AG20443 (cell line): ENCODE measurements at regions not wholly inside any gene's neighbourhood (a gene's known extent, or its start where the extent isn't known, plus 50 kb on each side); places are given as distances from the start of the nearest gene placed in this dataset.
"Not testable (repeated sequence)": the region's sequence is repeated elsewhere in the genome, so short reads cannot be mapped to it uniquely, and the experiment has no call there.

Experiments
- DNase-seq: peaks from one replicate; pipeline ENCODE4 v3.0.0; 2012; ENCODE audit warnings: low spot score, mixed read lengths

DNA sequence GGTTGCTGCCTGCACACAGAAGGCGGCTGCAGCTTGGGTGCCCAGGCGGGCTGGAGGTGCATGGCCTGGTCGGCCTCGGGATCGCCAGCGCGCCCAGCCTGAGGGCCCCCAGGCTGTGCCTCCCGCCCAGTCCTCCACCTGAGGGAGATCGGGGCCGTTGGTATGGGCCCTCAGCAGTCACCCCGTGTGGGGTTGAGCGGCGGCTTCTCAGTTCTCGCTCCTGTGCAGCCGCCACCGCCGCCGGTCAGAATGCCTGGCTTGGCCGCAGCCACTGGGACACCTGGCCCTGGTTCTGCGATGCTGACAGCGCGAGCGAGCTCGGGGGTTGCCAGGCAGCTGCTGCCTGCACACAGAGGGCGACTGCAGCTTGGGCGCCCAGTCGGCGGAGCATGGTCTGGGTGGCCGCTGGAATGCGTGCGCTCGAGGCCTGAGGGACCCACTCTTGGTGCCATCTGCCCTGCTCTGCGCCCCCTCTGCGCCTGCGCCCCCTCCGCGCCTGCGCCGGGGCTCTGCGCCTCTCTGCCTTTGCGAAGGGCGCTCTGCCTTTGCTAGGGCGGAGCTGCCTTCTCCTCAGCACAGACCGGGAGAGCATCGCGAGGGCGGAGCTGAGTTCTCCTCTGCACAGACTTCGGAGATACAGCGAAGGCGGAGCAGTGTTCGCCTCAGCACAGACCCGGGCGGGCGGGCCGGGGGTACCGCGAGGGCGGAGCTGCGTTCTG is 84.6 kb upstream of the ZNG1F start:
- peak; percentile 59 for DNase-seq

DNA sequence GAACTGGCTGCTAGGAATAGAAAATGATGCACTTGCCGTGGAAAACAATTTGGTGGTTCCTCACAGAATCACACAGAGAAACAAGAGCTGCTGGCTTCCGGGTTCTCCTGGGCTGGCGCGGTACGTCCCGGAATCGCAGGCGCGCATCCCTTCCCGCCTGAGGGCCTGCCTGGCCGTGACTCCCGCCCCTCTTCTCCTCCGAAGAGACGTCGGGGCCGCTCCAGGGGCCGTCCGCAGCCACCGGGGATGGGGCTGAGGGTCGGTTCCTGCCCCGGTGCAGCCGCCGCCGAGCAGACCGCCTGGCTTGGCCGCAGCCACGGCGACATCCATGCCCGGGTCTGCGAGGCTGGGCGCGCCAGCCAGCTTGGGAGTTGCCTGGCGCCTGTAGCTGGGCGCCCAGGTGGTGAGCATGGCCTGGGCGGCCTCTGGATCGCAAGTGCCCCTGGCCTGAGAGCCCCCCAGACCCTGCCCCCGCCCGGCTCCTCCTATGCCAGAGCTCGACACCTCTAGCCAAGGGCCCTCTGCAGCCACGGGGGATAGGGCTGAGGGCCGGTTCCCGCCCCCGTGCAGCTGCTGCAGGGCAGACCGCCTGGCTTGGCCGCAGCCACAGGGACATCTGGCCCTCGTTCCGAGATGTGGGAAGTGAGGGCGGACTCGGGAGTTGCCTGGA is 83.9 kb upstream of the ZNG1F start:
- DNase-seq, result not testable (repeated sequence)

DNA sequence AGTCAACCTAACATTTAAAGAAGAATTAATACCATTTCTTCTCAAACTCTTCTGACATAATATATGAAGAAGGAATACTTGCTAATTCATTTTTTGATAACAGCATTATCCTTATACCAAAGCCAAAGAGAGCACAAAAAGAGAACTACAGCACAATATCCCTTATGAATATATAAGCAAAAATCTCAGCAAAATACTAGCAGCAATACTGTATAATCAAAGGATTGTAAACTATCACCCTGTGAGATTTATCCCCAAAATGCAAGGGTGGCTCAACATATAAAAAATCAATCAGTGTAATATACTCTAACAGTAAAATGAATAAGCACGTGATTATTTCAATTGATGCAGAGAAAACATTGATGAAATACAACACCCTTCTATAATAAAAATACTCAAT is 81.9 kb upstream of the ZNG1F start:
- not testable (repeated sequence) for DNase-seq

DNA sequence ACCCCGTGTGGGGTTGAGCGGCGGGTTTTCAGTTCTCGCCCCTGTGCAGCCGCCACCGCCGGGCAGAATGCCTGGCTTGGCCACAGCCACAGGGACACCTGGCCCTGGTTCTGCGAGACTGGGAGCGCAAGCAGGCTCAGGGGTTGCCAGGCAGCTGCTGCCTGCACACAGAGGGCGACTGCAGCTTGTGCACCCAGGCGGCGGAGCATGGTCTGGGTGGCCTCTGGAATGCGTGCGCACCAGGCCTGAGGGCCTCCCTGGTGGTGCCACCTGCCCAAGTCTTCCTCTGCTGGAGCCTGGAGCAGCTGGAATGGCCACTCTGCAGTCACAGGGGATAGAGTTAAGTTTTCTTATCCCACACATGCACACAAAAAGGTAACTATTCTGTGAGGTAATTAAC is 80.4 kb upstream of the ZNG1F start:
- not testable (repeated sequence) for DNase-seq

DNA sequence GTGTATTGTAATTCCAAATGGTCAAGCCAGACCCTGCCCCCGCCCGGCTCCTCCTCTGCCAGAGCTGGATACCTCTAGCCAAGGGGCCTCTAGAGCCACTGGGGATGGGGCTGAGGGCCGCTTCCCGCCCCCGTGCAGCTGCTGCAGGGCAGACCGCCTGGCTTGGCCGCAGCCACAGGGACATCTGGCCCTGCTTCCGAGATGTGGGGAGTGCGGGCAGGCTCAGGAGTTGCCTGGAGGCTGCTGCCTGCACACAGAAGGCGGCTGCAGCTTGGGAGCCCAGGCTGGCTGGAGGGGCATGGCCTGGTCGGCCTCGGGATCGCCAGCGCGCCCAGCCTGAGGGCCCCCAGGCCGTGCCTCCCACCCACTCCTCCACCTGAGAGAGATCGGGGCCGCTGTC is 79.9 kb upstream of the ZNG1F start:
- DNase-seq, result not testable (repeated sequence)

DNA sequence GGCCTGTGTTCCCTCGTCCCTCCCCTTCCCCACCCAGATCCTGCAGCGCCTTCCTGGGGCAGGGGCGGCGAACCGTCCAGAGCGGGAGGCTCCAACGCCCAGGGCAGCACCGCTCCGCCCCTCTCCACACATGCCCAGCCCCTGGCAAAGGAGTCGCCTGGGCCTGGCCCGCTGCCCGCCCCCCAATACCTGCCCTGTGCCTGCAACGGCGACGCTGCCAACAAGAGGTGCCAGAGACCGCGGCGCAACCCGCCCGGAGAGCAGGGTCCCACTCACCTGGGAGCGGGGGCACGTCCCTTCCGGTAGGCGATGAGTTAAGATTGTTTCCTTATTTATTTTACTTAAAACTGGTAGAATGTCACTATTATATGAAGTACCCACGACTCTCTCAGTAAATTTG is 77.5 kb upstream of the ZNG1F start:
- not testable (repeated sequence) for DNase-seq

DNA sequence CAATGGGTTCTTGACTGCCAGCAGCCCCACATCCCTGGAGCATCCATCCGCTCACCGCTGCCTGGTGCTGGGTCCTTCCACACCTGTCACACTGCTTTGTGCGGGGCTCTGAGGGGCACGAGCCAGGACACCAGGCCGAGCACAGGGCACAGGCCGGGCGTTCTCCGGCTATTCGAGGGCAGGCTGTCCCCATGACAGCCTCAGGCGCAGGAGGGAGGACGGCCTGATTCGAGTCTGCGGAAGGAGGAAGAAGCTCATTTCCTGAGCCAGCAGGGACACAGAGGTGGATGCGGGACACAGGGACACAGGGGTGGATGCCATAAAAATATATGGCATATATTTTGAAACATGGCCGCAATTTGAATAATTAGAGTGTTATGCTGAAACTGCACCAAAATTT is 76.9 kb upstream of the ZNG1F start:
- DNase-seq, result not testable (repeated sequence)

DNA sequence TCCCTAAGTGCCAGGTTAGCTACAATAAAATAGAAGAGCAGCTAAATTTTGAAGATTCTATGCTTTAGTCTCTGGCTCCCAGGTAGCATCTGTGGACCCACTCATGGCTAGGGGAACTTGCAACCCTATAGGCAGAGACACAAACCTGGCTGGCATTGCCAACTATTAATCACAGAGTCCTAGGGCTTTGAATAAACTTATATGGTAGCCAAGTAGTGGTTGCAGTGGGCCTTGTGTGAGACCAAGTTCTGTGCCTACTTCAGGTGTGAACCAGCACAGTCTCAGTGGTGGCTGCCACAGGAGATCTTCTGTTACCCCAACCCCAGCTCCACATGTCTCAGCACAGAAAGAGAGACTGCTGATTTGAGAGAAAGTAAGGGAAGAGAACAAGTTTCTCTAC is 62.9 kb upstream of the ZNG1F start:
- not testable (repeated sequence) for DNase-seq

DNA sequence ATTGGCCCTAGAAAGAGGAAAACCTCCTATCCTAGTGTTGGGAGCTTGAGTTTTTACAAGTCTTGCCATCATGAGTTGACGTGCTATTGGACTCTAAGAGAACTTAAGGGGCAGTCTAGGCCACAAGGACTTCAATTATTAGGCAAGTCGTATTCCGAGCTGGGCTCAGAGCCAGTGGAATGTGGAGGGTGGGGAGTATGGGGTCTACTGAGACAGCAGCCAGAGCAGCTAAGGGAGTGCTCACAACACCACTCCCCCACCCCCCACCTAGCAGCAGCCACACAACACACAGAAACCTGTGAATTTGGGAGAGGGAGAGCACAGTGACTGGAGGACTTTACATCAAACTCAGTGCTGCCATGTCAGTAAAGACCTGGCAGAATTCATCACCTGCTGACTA is 62.0 kb upstream of the ZNG1F start:
- not testable (repeated sequence) for DNase-seq

DNA sequence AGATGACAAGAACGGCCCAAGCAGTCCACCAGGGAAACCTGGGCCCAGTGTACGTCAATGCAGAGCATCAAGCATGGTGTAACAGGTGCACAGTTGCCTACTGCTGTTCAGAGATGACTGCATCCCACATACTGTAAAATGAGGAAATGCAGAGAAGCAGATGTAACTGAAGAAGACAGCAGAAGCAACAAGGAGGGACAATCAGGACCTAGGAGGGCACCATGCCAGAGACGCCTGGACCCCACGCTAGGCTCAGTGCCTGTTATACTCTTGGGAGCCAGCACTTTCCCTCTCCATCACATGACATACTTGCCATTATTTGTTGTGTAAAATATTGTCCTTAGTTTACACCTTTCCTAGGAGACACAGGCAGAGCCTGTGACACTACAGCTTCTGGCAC is 57.6 kb upstream of the ZNG1F start:
- DNase-seq, result not testable (repeated sequence)
